Epithelial cell of proximal tubule (primary cell): ENCODE measurements at regions not wholly inside any gene's neighbourhood (a gene's known extent, or its start where the extent isn't known, plus 50 kb on each side); places are given as distances from the start of the nearest gene placed in this dataset.

Experiments
- DNase-seq: peaks from one replicate; pipeline ENCODE4 v3.0.0-alpha.2; 2011; ENCODE audit warnings: low read depth
- H3K4me3 ChIP-seq: 2 replicates; pipeline ENCODE4 v1.5.1; 2011; ENCODE audit warnings: low read depth, mild to moderate bottlenecking, low read length
- CTCF ChIP-seq: conservative IDR thresholded peaks from 2 replicates; pipeline ENCODE4 v1.5.1; 2012; ENCODE audit warnings: low read depth, mild to moderate bottlenecking, low read length

- no peak for TF ChIP-seq CTCF
- no peak for DNase-seq
Observed at GRCh38 chr17:6306820-6307219, 128.1 kb downstream of the AIPL1 start.

GRCh38 chr17:6305613-6306360, 129.1 kb downstream of the AIPL1 start:
- DNase-seq: no peak
- H3K4me3 ChIP-seq: no peak overlapping the region
- no peak for TF ChIP-seq CTCF

More at GRCh38 chr17:6306820-6307219, 128.1 kb downstream of the AIPL1 start:
- no peak overlapping the region for H3K4me3 ChIP-seq

GRCh38 chr17:6304894-6305612, 129.9 kb downstream of the AIPL1 start:
- H3K4me3 ChIP-seq: no peak overlapping the region
- no peak for DNase-seq
- no peak for TF ChIP-seq CTCF

- no peak for TF ChIP-seq CTCF
- no peak for DNase-seq
Observed at GRCh38 chr17:6303664-6304063, 131.3 kb downstream of the AIPL1 start.

GRCh38 chr17:6299275-6299674, 135.6 kb downstream of the AIPL1 start:
- TF ChIP-seq CTCF: no peak
- no peak for DNase-seq
- H3K4me3 ChIP-seq: no peak overlapping the region

More at GRCh38 chr17:6303664-6304063, 131.3 kb downstream of the AIPL1 start:
- no peak overlapping the region for H3K4me3 ChIP-seq

- no peak overlapping the region for H3K4me3 ChIP-seq
- no peak for DNase-seq
- TF ChIP-seq CTCF: no peak
Observed at GRCh38 chr17:6297960-6298359, 137.0 kb downstream of the AIPL1 start.
